ENCODE measurements at regions not wholly inside any gene's neighbourhood (a gene's known extent, or its start where the extent isn't known, plus 50 kb on each side); places are given as distances from the start of the nearest gene placed in this dataset.

DNA sequence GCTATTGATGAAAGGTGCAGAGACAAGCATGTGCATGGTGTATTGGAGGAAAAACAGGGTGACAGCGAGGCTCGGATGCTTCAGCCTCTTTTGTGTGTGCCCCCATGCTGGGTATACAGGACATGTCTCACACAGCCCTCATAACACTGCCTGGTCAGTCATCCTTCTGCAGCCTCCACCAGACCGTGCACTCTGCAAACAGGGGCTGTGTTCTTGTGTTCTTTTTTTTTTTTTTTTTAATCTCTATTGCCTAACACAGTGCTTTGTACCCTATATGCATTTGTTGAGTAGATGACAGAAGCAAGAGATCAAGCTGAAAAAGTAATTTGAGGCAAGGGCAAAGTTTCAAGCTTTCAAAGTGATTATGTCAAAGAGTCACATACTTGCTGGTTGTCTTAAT is 367.2 kb upstream of the SLITRK1 start:
- Histone ChIP-seq H3K27ac (no peak overlapping the region), H3K36me3 (no peaks in the 10 kb centered on the region), H3K27me3 (no peaks in the 10 kb centered on the region), H3K9me3 (no peaks in the 10 kb centered on the region), H3K4me1 (no peaks in the 10 kb centered on the region), H3K4me3 (no peak overlapping the region)
- no peak for TF ChIP-seq EP300 (IDR thresholded peaks at IDR 0.05; ENCODE audit: low read depth)
- TF ChIP-seq POLR2A (IDR thresholded peaks at IDR 0.05), result no peak
- no peak for TF ChIP-seq CTCF (IDR thresholded peaks at IDR 0.05)
- no peak for TF ChIP-seq POLR2AphosphoS5 (IDR thresholded peaks at IDR 0.05)
- in situ Hi-C loops (cut with MboI; ENCODE audit: low pct_ligation_motif_present in 1 of 4, low pct_unique_long_range_greater_than_20kb in 1 of 4, low sequenced_read_pairs in 3 of 4), result no loop called here
- no peak for DNase-seq
- 76 to 86% methylated on average over 3 of the region's 3 CpGs for WGBS, 2 donors (ENCODE audit: low coverage in 1 of 2)
- intact Hi-C loops (cut with DNase I; ENCODE audit: low total_unique reads), result no loop called here

GRCh38 chr13:84243340-84243739 is 361.1 kb upstream of the SLITRK1 start:
- no peak for DNase-seq
- in situ Hi-C loops (cut with MboI; ENCODE audit: low pct_ligation_motif_present in 1 of 4, low pct_unique_long_range_greater_than_20kb in 1 of 4, low sequenced_read_pairs in 3 of 4) (no loop called here), intact Hi-C loops (cut with DNase I; ENCODE audit: low total_unique reads) (no loop called here)
- WGBS, 2 donors (ENCODE audit: low coverage in 1 of 2), result 77 to 83% methylated on average over 1 of the region's 1 CpG
- H3K9me3 ChIP-seq, result no peaks in the 10 kb centered on the region
- H3K4me1 ChIP-seq, result no peaks in the 10 kb centered on the region
- no peak for TF ChIP-seq CTCF (IDR thresholded peaks at IDR 0.05)
- no peak for TF ChIP-seq POLR2AphosphoS5 (IDR thresholded peaks at IDR 0.05)
- TF ChIP-seq EP300 (IDR thresholded peaks at IDR 0.05; ENCODE audit: low read depth), result no peak
- TF ChIP-seq POLR2A (IDR thresholded peaks at IDR 0.05), result no peak
- H3K36me3 ChIP-seq, result no peaks in the 10 kb centered on the region
- H3K27me3 ChIP-seq, result no peaks in the 10 kb centered on the region
- H3K27ac ChIP-seq, result no peak overlapping the region
- H3K4me3 ChIP-seq, result no peak overlapping the region

- in situ Hi-C loops (cut with MboI; ENCODE audit: low pct_ligation_motif_present in 1 of 4, low pct_unique_long_range_greater_than_20kb in 1 of 4, low sequenced_read_pairs in 3 of 4) (no loop called here), intact Hi-C loops (cut with DNase I; ENCODE audit: low total_unique reads) (no loop called here)
- H3K4me3 ChIP-seq, result no peak overlapping the region
- TF ChIP-seq CTCF (IDR thresholded peaks at IDR 0.05) (no peak), POLR2A (IDR thresholded peaks at IDR 0.05) (no peak), EP300 (IDR thresholded peaks at IDR 0.05; ENCODE audit: low read depth) (no peak), POLR2AphosphoS5 (IDR thresholded peaks at IDR 0.05) (no peak)
- no peaks in the 10 kb centered on the region for H3K27me3 ChIP-seq
- no peaks in the 10 kb centered on the region for H3K9me3 ChIP-seq
- no peak overlapping the region for H3K27ac ChIP-seq
- no peaks in the 10 kb centered on the region for H3K4me1 ChIP-seq
- H3K36me3 ChIP-seq, result no peaks in the 10 kb centered on the region
- DNase-seq, result no peak
- WGBS, 2 donors (ENCODE audit: low coverage in 1 of 2), result 89 to 98% methylated on average over 1 of the region's 1 CpG
Measured at GRCh38 chr13:84239032-84239431, 356.8 kb upstream of the SLITRK1 start.

DNA sequence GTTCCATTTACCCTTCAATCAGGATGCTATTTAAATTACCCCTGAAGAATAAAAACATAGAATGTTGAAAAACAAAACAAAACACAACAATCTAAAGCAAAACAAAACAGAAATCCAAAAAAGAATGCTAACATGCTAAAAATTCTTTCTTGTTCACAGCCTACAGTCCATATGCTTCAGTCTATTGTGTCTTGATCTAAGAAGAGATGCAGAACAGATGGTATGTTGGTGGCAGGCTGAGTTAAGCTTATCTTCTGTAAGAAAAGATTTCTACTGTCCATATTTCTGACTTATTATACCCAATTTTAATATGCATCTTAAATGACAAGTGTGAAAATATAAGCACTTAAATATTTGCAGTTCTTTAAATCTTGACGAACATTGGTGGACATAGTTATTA is 356.1 kb upstream of the SLITRK1 start:
- TF ChIP-seq POLR2AphosphoS5 (IDR thresholded peaks at IDR 0.05), result no peak
- TF ChIP-seq EP300 (IDR thresholded peaks at IDR 0.05; ENCODE audit: low read depth), result no peak
- no peak for TF ChIP-seq CTCF (IDR thresholded peaks at IDR 0.05)
- no peak for TF ChIP-seq POLR2A (IDR thresholded peaks at IDR 0.05)
- DNase-seq, result no peak
- no peak overlapping the region for H3K27ac ChIP-seq
- 77 to 88% methylated on average over 1 of the region's 1 CpG for WGBS, 2 donors (ENCODE audit: low coverage in 1 of 2)
- intact Hi-C loops (cut with DNase I; ENCODE audit: low total_unique reads) (no loop called here), in situ Hi-C loops (cut with MboI; ENCODE audit: low pct_ligation_motif_present in 1 of 4, low pct_unique_long_range_greater_than_20kb in 1 of 4, low sequenced_read_pairs in 3 of 4) (no loop called here)
- H3K27me3 ChIP-seq, result no peaks in the 10 kb centered on the region
- H3K4me1 ChIP-seq, result no peaks in the 10 kb centered on the region
- no peaks in the 10 kb centered on the region for H3K36me3 ChIP-seq
- no peak overlapping the region for H3K4me3 ChIP-seq
- H3K9me3 ChIP-seq, result no peaks in the 10 kb centered on the region
